ENCODE measurements at regions not wholly inside any gene's neighbourhood (a gene's known extent, or its start where the extent isn't known, plus 50 kb on each side); places are given as distances from the start of the nearest gene placed in this dataset.

GRCh38 chr2:120531863-120532600 lies 186.1 kb downstream of the INHBB start:
- DNase-seq = peak in 1 of 5 donors; percentile 49
- 21 to 32% (median 29%) methylated on average over 4 of the region's 4 CpGs for WGBS, 3 donors
- intact Hi-C loops (cut with DNase I) = no loop called here
- Histone ChIP-seq H3K36me3 (no peaks in the 10 kb centered on the region), H3K9me3 (no peaks in the 10 kb centered on the region), H3K4me1 (ENCODE audit: insufficient read depth) (peaks cover 2% of the 10 kb centered on the region), H3K4me3 (no peak overlapping the region), H3K27ac (no peak overlapping the region), H3K27me3 (no peaks in the 10 kb centered on the region)
- TF ChIP-seq EP300 (IDR thresholded peaks at IDR 0.05) (no peak), POLR2A (IDR thresholded peaks at IDR 0.05) (no peak), CTCF (IDR thresholded peaks at IDR 0.05) (no peak)

GRCh38 chr2:120533625-120534024 lies 187.7 kb downstream of the INHBB start:
- Histone ChIP-seq H3K4me3 (no peak overlapping the region), H3K4me1 (ENCODE audit: insufficient read depth) (peaks cover 2% of the 10 kb centered on the region), H3K27me3 (no peaks in the 10 kb centered on the region), H3K36me3 (no peaks in the 10 kb centered on the region), H3K27ac (no peak overlapping the region), H3K9me3 (no peaks in the 10 kb centered on the region)
- WGBS, 3 donors = 86 to 92% (median 89%) methylated on average over 8 of the region's 8 CpGs
- intact Hi-C loops (cut with DNase I) = no loop called here
- no peak for DNase-seq
- no peak for TF ChIP-seq POLR2A (IDR thresholded peaks at IDR 0.05)
- no peak for TF ChIP-seq CTCF (IDR thresholded peaks at IDR 0.05)
- TF ChIP-seq EP300 (IDR thresholded peaks at IDR 0.05) = no peak

GRCh38 chr2:120534457-120534856 lies 188.5 kb downstream of the INHBB start:
- DNase-seq = no peak
- Histone ChIP-seq H3K9me3 (no peaks in the 10 kb centered on the region), H3K4me3 (no peak overlapping the region), H3K27me3 (no peaks in the 10 kb centered on the region), H3K36me3 (no peaks in the 10 kb centered on the region), H3K27ac (no peak overlapping the region), H3K4me1 (ENCODE audit: insufficient read depth) (peaks cover 2% of the 10 kb centered on the region)
- WGBS, 3 donors = 91 to 95% (median 92%) methylated on average over 4 of the region's 4 CpGs
- TF ChIP-seq POLR2A (IDR thresholded peaks at IDR 0.05) = no peak
- intact Hi-C loops (cut with DNase I) = no loop called here

GRCh38 chr2:120535081-120535480 lies 189.1 kb downstream of the INHBB start:
- DNase-seq = no peak
- WGBS, 3 donors = 93 to 98% (median 97%) methylated on average over 5 of the region's 5 CpGs
- no peaks in the 10 kb centered on the region for H3K9me3 ChIP-seq
- intact Hi-C loops (cut with DNase I) = no loop called here
- no peak overlapping the region for H3K27ac ChIP-seq
- H3K4me1 ChIP-seq (ENCODE audit: insufficient read depth) = peaks cover 2% of the 10 kb centered on the region
- no peaks in the 10 kb centered on the region for H3K27me3 ChIP-seq
- no peaks in the 10 kb centered on the region for H3K36me3 ChIP-seq
- no peak overlapping the region for H3K4me3 ChIP-seq
- no peak for TF ChIP-seq POLR2A (IDR thresholded peaks at IDR 0.05)
- no peak for TF ChIP-seq CTCF (IDR thresholded peaks at IDR 0.05)
- no peak for TF ChIP-seq EP300 (IDR thresholded peaks at IDR 0.05)

- Histone ChIP-seq H3K4me3 (no peak overlapping the region), H3K27ac (no peak overlapping the region), H3K9me3 (no peaks in the 10 kb centered on the region), H3K4me1 (ENCODE audit: insufficient read depth) (peaks cover 2% of the 10 kb centered on the region), H3K27me3 (no peaks in the 10 kb centered on the region), H3K36me3 (no peaks in the 10 kb centered on the region)
- DNase-seq = no peak
- TF ChIP-seq CTCF (IDR thresholded peaks at IDR 0.05) (no peak), EP300 (IDR thresholded peaks at IDR 0.05) (no peak), POLR2A (IDR thresholded peaks at IDR 0.05) (no peak)
- intact Hi-C loops (cut with DNase I) = no loop called here
- 89 to 98% (median 92%) methylated on average over 4 of the region's 4 CpGs for WGBS, 3 donors
Measured at GRCh38 chr2:120536141-120536540, 190.2 kb downstream of the INHBB start.
